ENCODE measurements at regions not wholly inside any gene's neighbourhood (a gene's known extent, or its start where the extent isn't known, plus 50 kb on each side); places are given as distances from the start of the nearest gene placed in this dataset.

- Histone ChIP-seq H4K20me1 (ENCODE audit: control insufficient read depth, insufficient read depth, insufficient read length) (no peaks in the 10 kb centered on the region), H3T11ph (ENCODE audit: low read length) (no peak overlapping the region), H4K8ac (replicated peaks; ENCODE audit: insufficient read length, low read depth, low read length) (no peak overlapping the region), H4K91ac (ENCODE audit: insufficient read length, low read depth, low read length) (no peak overlapping the region), H2BK15ac (ENCODE audit: low read depth, low read length) (no peak overlapping the region), H2BK120ac (ENCODE audit: low read depth, low read length, poor library complexity, severe bottlenecking) (no peak overlapping the region), H3K9ac (ENCODE audit: extremely low read depth, insufficient read length, low read length) (no peak overlapping the region), H3K18ac (ENCODE audit: insufficient read length, low read depth, low read length) (no peak overlapping the region), H3K79me1 (ENCODE audit: insufficient read depth, low read depth, low read length, poor library complexity, severe bottlenecking) (no peaks in the 10 kb centered on the region), H2BK5ac (ENCODE audit: insufficient read length, low read length) (no peak overlapping the region), H3K14ac (ENCODE audit: insufficient read depth, low read length) (no peak overlapping the region), H4K5ac (ENCODE audit: insufficient read length, low read depth, low read length) (no peak overlapping the region), H3K79me2 (ENCODE audit: insufficient read depth, low read length) (no peaks in the 10 kb centered on the region), H3K9me3 (ENCODE audit: control insufficient read depth, low read depth, low read length) (no peaks in the 10 kb centered on the region), H3K4ac (ENCODE audit: low read depth, low read length) (no peak overlapping the region), H3K27ac (ENCODE audit: insufficient read length, low read depth, low read length) (no peak overlapping the region), H2BK20ac (ENCODE audit: low read depth, low read length, poor library complexity, severe bottlenecking) (no peak overlapping the region), H2AFZ (ENCODE audit: low read length) (no peak overlapping the region), H3K4me1 (ENCODE audit: insufficient read depth, low read length) (no peaks in the 10 kb centered on the region), H2BK12ac (ENCODE audit: insufficient read length, low read depth, low read length) (no peak overlapping the region), H3K4me2 (ENCODE audit: insufficient read depth, insufficient read length, low read length) (no peak overlapping the region), H3K56ac (ENCODE audit: insufficient read length, low read depth, low read length) (no peak overlapping the region), H3K23me2 (ENCODE audit: insufficient read length, low read depth, low read length, poor library complexity, severe bottlenecking) (no peaks in the 10 kb centered on the region), H2AK5ac (ENCODE audit: insufficient read length, low read length) (no peak overlapping the region), H3K23ac (ENCODE audit: insufficient read length, low read depth, low read length) (no peak overlapping the region), H3K27me3 (ENCODE audit: insufficient read depth, low read length) (no peaks in the 10 kb centered on the region)
- no peak for DNase-seq
- peaks cover 2 to 6% of the 10 kb centered on the region in 2 experiments; a peak in 4 of 5 replicates for H3K9me3 Mint-ChIP-seq
- TF ChIP-seq, protein P1, sequence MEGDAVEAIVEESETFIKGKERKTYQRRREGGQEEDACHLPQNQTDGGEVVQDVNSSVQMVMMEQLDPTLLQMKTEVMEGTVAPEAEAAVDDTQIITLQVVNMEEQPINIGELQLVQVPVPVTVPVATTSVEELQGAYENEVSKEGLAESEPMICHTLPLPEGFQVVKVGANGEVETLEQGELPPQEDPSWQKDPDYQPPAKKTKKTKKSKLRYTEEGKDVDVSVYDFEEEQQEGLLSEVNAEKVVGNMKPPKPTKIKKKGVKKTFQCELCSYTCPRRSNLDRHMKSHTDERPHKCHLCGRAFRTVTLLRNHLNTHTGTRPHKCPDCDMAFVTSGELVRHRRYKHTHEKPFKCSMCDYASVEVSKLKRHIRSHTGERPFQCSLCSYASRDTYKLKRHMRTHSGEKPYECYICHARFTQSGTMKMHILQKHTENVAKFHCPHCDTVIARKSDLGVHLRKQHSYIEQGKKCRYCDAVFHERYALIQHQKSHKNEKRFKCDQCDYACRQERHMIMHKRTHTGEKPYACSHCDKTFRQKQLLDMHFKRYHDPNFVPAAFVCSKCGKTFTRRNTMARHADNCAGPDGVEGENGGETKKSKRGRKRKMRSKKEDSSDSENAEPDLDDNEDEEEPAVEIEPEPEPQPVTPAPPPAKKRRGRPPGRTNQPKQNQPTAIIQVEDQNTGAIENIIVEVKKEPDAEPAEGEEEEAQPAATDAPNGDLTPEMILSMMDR (conservative IDR thresholded peaks at IDR 0.05): no peak
- WGBS (ENCODE audit: extremely low coverage, insufficient read length, low lambda C conversion rate): no CpG with 5 or more reads among the region's 2 CpGs
- no peak overlapping the region for H3K4me3 Mint-ChIP-seq
- H3K4me1 Mint-ChIP-seq: no peaks in the 10 kb centered on the region
- H3K27ac Mint-ChIP-seq: no peak overlapping the region
- peaks cover 0 to 10% (median 10%) of the 10 kb centered on the region in 3 experiments; a peak in 4 of 7 replicates for H3K36me3 Mint-ChIP-seq (ENCODE audit: insufficient read depth in 1 of 3, low read depth in 3 of 3)
- no peaks in the 10 kb centered on the region for H3K27me3 Mint-ChIP-seq (ENCODE audit: low read depth)
Observed at GRCh38 chr6:164898412-164898811, 411.0 kb downstream of the C6orf118 start.

Data from H9 (cell line).